ENCODE measurements at regions not wholly inside any gene's neighbourhood (a gene's known extent, or its start where the extent isn't known, plus 50 kb on each side); places are given as distances from the start of the nearest gene placed in this dataset.

DNA sequence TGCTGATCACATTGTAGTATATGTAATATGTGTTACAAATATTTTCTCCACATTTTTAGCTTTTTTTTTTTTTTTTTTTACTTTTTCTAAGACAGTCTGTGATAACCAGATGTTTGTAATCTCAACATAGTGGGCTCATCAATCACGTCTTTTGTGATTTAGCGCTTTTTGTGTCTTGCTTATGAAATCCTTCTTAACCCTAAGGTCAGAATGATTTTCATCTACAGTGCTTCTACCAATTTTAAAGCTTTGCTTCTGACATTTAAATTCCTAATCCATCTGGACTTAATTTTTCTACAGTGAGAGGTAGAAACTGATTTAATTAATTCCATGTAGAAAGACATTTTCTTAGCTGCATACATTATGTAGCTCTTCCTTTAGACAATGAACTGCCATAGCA lies 626.4 kb downstream of the TNS3 start:
- TF ChIP-seq, protein P1, sequence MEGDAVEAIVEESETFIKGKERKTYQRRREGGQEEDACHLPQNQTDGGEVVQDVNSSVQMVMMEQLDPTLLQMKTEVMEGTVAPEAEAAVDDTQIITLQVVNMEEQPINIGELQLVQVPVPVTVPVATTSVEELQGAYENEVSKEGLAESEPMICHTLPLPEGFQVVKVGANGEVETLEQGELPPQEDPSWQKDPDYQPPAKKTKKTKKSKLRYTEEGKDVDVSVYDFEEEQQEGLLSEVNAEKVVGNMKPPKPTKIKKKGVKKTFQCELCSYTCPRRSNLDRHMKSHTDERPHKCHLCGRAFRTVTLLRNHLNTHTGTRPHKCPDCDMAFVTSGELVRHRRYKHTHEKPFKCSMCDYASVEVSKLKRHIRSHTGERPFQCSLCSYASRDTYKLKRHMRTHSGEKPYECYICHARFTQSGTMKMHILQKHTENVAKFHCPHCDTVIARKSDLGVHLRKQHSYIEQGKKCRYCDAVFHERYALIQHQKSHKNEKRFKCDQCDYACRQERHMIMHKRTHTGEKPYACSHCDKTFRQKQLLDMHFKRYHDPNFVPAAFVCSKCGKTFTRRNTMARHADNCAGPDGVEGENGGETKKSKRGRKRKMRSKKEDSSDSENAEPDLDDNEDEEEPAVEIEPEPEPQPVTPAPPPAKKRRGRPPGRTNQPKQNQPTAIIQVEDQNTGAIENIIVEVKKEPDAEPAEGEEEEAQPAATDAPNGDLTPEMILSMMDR (IDR thresholded peaks at IDR 0.05; ENCODE audit: low read depth, low read length, missing input control), result no peak
- TF ChIP-seq, protein P2, sequence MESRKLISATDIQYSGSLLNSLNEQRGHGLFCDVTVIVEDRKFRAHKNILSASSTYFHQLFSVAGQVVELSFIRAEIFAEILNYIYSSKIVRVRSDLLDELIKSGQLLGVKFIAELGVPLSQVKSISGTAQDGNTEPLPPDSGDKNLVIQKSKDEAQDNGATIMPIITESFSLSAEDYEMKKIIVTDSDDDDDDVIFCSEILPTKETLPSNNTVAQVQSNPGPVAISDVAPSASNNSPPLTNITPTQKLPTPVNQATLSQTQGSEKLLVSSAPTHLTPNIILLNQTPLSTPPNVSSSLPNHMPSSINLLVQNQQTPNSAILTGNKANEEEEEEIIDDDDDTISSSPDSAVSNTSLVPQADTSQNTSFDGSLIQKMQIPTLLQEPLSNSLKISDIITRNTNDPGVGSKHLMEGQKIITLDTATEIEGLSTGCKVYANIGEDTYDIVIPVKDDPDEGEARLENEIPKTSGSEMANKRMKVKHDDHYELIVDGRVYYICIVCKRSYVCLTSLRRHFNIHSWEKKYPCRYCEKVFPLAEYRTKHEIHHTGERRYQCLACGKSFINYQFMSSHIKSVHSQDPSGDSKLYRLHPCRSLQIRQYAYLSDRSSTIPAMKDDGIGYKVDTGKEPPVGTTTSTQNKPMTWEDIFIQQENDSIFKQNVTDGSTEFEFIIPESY (IDR thresholded peaks at IDR 0.05), result no peak
- no peak for TF ChIP-seq NR2F2 (IDR thresholded peaks at IDR 0.05)
- no peak for TF ChIP-seq HNF4G (IDR thresholded peaks at IDR 0.05)
- TF ChIP-seq, protein P3, sequence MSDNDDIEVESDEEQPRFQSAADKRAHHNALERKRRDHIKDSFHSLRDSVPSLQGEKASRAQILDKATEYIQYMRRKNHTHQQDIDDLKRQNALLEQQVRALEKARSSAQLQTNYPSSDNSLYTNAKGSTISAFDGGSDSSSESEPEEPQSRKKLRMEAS (IDR thresholded peaks at IDR 0.05), result no peak
- no peak for TF ChIP-seq JUND (IDR thresholded peaks at IDR 0.05)
- TF ChIP-seq RAD21 (IDR thresholded peaks at IDR 0.05), result no peak
- no peak for TF ChIP-seq SP1 (IDR thresholded peaks at IDR 0.05)
- no peak for TF ChIP-seq TAF1 (conservative IDR thresholded peaks at IDR 0.05)
- TF ChIP-seq, protein P4, sequence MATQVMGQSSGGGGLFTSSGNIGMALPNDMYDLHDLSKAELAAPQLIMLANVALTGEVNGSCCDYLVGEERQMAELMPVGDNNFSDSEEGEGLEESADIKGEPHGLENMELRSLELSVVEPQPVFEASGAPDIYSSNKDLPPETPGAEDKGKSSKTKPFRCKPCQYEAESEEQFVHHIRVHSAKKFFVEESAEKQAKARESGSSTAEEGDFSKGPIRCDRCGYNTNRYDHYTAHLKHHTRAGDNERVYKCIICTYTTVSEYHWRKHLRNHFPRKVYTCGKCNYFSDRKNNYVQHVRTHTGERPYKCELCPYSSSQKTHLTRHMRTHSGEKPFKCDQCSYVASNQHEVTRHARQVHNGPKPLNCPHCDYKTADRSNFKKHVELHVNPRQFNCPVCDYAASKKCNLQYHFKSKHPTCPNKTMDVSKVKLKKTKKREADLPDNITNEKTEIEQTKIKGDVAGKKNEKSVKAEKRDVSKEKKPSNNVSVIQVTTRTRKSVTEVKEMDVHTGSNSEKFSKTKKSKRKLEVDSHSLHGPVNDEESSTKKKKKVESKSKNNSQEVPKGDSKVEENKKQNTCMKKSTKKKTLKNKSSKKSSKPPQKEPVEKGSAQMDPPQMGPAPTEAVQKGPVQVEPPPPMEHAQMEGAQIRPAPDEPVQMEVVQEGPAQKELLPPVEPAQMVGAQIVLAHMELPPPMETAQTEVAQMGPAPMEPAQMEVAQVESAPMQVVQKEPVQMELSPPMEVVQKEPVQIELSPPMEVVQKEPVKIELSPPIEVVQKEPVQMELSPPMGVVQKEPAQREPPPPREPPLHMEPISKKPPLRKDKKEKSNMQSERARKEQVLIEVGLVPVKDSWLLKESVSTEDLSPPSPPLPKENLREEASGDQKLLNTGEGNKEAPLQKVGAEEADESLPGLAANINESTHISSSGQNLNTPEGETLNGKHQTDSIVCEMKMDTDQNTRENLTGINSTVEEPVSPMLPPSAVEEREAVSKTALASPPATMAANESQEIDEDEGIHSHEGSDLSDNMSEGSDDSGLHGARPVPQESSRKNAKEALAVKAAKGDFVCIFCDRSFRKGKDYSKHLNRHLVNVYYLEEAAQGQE (IDR thresholded peaks at IDR 0.05), result no peak
- no peak for TF ChIP-seq HNF4A (conservative IDR thresholded peaks at IDR 0.05)

All from liver (tissue), 3 donors.